ENCODE measurements at regions not wholly inside any gene's neighbourhood (a gene's known extent, or its start where the extent isn't known, plus 50 kb on each side); places are given as distances from the start of the nearest gene placed in this dataset.
A peak's percentile ranks its signal among the peaks of the same experiment; 100 is the strongest.

DNA sequence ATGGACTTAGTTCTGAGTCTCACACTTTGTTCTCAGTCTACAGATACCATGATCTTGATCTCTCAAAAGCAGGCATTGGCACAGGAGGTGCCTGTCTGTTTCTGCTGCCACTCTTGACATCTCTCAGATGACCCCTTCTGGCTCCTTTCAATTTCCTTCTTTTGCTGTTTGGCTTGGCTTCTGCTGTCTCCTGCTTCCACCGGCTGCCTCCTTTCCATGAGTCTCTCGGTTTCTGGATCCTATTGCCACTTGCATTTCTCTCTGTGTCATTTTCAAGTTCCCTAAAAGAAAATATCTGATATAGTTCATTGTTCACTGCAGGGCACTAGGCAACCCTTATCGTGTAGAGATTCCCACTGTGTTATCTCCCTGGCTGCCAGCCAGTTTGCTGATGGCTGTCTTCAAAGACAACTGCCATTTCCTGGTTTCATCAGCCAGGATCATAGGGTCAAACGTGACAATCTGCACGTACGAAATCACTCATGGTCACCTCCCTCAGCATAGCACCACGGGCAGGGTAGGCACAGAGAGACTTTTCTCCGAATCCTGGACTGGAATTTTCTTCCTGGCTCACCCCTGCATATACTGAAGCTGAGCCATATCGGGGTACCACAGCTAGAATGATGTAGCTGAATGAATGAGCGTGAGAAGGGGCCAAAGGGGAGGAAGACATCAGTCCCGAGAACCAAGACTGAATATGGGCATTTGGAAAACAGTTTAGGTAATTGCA lies 144.6 kb upstream of the TMEM170B start:
- Histone ChIP-seq H3K4me1 (ENCODE audit: insufficient read depth, low read length) (no peaks in the 10 kb centered on the region), H3K27ac (ENCODE audit: low read depth in 1 of 2, low read length in 2 of 2) (no peak overlapping the region), H3K4me3 (ENCODE audit: low read length) (no peak overlapping the region), H3K9me3 (ENCODE audit: control insufficient read depth in 1 of 2, insufficient read depth in 1 of 2, low read length in 2 of 2) (no peaks in the 10 kb centered on the region), H3K36me3 (ENCODE audit: insufficient read depth, low read length) (no peaks in the 10 kb centered on the region), H3K27me3 (ENCODE audit: control insufficient read depth in 1 of 2, insufficient read depth in 2 of 2, low read length in 2 of 2) (no peaks in the 10 kb centered on the region)
- no peak overlapping the region for H3K4me3 Mint-ChIP-seq
- POLR2A ChIA-PET, result no interaction called here
- TF ChIP-seq, protein P1, sequence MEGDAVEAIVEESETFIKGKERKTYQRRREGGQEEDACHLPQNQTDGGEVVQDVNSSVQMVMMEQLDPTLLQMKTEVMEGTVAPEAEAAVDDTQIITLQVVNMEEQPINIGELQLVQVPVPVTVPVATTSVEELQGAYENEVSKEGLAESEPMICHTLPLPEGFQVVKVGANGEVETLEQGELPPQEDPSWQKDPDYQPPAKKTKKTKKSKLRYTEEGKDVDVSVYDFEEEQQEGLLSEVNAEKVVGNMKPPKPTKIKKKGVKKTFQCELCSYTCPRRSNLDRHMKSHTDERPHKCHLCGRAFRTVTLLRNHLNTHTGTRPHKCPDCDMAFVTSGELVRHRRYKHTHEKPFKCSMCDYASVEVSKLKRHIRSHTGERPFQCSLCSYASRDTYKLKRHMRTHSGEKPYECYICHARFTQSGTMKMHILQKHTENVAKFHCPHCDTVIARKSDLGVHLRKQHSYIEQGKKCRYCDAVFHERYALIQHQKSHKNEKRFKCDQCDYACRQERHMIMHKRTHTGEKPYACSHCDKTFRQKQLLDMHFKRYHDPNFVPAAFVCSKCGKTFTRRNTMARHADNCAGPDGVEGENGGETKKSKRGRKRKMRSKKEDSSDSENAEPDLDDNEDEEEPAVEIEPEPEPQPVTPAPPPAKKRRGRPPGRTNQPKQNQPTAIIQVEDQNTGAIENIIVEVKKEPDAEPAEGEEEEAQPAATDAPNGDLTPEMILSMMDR (IDR thresholded peaks at IDR 0.05), result no peak
- no peaks in the 10 kb centered on the region for H3K27me3 Mint-ChIP-seq
- intact Hi-C loops (cut with DNase I, micrococcal nuclease), result no loop called here
- H3K4me1 Mint-ChIP-seq (ENCODE audit: low read depth), result no peaks in the 10 kb centered on the region
- H3K36me3 Mint-ChIP-seq (ENCODE audit: low read depth), result no peaks in the 10 kb centered on the region
- H3K9me3 Mint-ChIP-seq, result no peaks in the 10 kb centered on the region
- no peak overlapping the region for H3K27ac Mint-ChIP-seq
- CTCF ChIA-PET, result no interaction called here
- peak in 1 of 14 experiments; percentile 19 for DNase-seq
- ATAC-seq (ENCODE audit: poor library complexity), result no peak

DNA sequence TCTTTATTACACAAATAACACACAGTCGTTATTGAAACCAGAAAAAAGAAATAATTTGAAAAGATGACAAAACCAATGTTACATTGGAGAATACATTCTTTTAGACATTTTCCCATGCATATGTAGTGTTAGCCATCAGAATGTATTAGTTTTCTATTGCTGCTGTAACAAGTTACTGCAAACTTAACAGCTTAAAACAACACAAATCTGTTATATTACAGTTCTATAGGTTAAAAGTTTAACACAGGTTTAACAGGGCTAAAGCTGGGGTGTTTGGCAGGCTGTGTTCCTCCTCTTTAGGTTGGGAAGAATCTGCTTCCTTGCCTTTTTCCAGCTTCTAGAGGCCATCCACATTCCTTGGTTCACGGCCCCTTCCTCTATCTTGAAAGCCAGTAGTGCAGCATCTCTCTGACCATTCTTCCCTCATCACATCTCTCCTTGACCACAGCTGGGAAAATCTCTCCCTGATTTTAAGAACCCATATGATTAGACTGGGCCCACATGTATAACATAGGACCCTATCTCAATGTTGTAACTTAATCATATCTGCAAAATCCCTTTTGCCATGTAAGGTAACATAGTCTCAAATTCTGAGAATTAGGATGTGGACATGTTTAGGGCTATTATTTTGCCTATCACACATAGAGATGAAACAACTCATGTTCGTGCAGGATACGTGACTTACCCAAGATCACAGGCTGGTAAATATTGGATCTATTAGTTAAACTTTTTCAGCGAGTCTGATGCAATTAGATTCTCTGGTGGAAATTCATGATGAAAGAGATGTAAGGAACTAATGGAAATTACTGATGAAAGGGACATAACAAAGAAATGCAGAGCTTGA lies 145.4 kb upstream of the TMEM170B start:
- intact Hi-C loops (cut with DNase I, micrococcal nuclease), result no loop called here

GRCh38 chr6:11389977-11390376 lies 147.6 kb upstream of the TMEM170B start:
- CTCF ChIA-PET, result no interaction called here
- intact Hi-C loops (cut with DNase I, micrococcal nuclease), result no loop called here
- H3K27ac ChIP-seq (ENCODE audit: low read depth in 1 of 2, low read length in 2 of 2), result no peak overlapping the region
- POLR2A ChIA-PET, result no interaction called here
- no peaks in the 10 kb centered on the region for H3K36me3 ChIP-seq (ENCODE audit: insufficient read depth, low read length)
- no peaks in the 10 kb centered on the region for H3K4me1 ChIP-seq (ENCODE audit: insufficient read depth, low read length)
- H3K27me3 Mint-ChIP-seq, result no peaks in the 10 kb centered on the region
- no peak overlapping the region for H3K4me3 ChIP-seq (ENCODE audit: low read length)
- no peaks in the 10 kb centered on the region for H3K9me3 ChIP-seq (ENCODE audit: control insufficient read depth in 1 of 2, insufficient read depth in 1 of 2, low read length in 2 of 2)
- TF ChIP-seq, protein P1 (IDR thresholded peaks at IDR 0.05), result no peak
- no peak overlapping the region for H3K27ac Mint-ChIP-seq
- DNase-seq, result no peak
- no peak for ATAC-seq (ENCODE audit: poor library complexity)
- H3K4me3 Mint-ChIP-seq, result no peak overlapping the region
- no peaks in the 10 kb centered on the region for H3K9me3 Mint-ChIP-seq
- H3K27me3 ChIP-seq (ENCODE audit: control insufficient read depth in 1 of 2, insufficient read depth in 2 of 2, low read length in 2 of 2), result no peaks in the 10 kb centered on the region
- no peaks in the 10 kb centered on the region for H3K36me3 Mint-ChIP-seq (ENCODE audit: low read depth)
- peaks cover 17% of the 10 kb centered on the region for H3K4me1 Mint-ChIP-seq (ENCODE audit: low read depth)

More for the DNA sequence above, 145.4 kb upstream of the TMEM170B start:
- Mint-ChIP-seq H3K27me3 (no peaks in the 10 kb centered on the region), H3K36me3 (ENCODE audit: low read depth) (no peaks in the 10 kb centered on the region), H3K9me3 (no peaks in the 10 kb centered on the region), H3K4me3 (no peak overlapping the region), H3K27ac (no peak overlapping the region), H3K4me1 (ENCODE audit: low read depth) (no peaks in the 10 kb centered on the region)
- Histone ChIP-seq H3K4me1 (ENCODE audit: insufficient read depth, low read length) (no peaks in the 10 kb centered on the region), H3K27me3 (ENCODE audit: control insufficient read depth in 1 of 2, insufficient read depth in 2 of 2, low read length in 2 of 2) (no peaks in the 10 kb centered on the region), H3K9me3 (ENCODE audit: control insufficient read depth in 1 of 2, insufficient read depth in 1 of 2, low read length in 2 of 2) (no peaks in the 10 kb centered on the region), H3K4me3 (ENCODE audit: low read length) (no peak overlapping the region), H3K36me3 (ENCODE audit: insufficient read depth, low read length) (no peaks in the 10 kb centered on the region), H3K27ac (ENCODE audit: low read depth in 1 of 2, low read length in 2 of 2) (no peak overlapping the region)
- ChIA-PET POLR2A (no interaction called here), CTCF (no interaction called here)
- ATAC-seq (ENCODE audit: poor library complexity), result no peak
- TF ChIP-seq, protein P1 (IDR thresholded peaks at IDR 0.05), result no peak
- no peak for DNase-seq
